22Rv1 (cell line): ENCODE measurements at regions not wholly inside any gene's neighbourhood (a gene's known extent, or its start where the extent isn't known, plus 50 kb on each side); places are given as distances from the start of the nearest gene placed in this dataset.

Experiments used
- H3K27ac ChIP-seq: fragments of 450-650 bp; 2 replicates; pipeline ENCODE4 v1.5.1; 2017
- ZFX ChIP-seq: fragments of 450-650 bp; IDR thresholded peaks from 2 replicates; pipeline ENCODE4 v1.6.1; 2017; ENCODE audit warnings: antibody characterized with exemption, borderline replicate concordance
- TF ChIP-seq, protein P1 (sequence below): fragments of 450-650 bp; IDR thresholded peaks from 2 replicates; pipeline ENCODE4 v1.5.1; 2017; ENCODE audit warnings: mild to moderate bottlenecking

DNA sequence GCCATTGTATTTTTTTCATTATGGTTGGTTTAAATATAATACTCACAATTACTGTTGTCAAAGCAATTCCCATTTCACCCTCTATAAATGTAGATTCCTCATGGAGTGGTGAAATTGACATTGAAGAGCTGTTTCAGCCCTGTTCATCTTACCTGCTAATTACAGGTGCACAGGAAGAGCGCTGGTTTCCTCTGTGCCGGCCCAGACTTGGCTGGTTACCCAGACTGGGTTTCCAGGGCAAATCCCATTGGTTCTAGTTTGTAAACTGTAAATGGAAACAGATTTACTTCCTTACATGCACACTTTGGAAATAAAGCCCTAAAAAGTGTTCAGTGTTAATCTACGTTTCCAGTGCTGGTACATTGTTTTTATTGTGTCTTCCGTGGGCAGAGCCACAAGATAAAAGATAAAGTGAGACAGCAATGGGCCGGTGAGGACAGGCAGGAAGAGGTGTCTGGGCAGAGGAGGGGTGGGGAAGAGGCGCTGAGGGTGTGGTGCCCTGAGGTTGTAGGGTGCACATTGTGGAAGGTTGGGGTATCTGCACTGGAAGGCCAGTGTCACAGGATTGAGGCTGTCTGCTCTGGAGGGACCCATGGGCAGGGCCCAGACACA lies 71.6 kb upstream of the ZPBP start:
- no peak for TF ChIP-seq ZFX
- TF ChIP-seq, protein P1, sequence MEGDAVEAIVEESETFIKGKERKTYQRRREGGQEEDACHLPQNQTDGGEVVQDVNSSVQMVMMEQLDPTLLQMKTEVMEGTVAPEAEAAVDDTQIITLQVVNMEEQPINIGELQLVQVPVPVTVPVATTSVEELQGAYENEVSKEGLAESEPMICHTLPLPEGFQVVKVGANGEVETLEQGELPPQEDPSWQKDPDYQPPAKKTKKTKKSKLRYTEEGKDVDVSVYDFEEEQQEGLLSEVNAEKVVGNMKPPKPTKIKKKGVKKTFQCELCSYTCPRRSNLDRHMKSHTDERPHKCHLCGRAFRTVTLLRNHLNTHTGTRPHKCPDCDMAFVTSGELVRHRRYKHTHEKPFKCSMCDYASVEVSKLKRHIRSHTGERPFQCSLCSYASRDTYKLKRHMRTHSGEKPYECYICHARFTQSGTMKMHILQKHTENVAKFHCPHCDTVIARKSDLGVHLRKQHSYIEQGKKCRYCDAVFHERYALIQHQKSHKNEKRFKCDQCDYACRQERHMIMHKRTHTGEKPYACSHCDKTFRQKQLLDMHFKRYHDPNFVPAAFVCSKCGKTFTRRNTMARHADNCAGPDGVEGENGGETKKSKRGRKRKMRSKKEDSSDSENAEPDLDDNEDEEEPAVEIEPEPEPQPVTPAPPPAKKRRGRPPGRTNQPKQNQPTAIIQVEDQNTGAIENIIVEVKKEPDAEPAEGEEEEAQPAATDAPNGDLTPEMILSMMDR: no peak
- no peak overlapping the region for H3K27ac ChIP-seq

DNA sequence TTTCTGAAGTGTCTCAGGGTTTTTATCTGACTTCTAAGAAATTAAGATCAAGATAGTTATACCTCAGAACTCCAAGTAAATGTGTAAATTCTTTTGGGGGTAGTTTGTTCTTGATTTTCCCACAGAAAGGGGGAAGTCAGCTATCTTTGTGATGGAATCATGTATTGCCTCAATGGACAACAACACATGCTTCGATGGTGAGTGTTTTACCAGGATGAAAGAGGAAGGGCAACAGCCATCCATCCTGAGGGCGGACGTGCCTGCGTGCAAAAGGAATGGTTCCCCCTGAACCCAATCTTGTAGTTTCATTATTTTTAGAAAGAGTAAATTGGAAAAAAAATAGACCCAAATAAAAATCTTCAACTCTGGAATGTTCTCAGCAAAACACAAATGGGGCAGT lies 67.2 kb upstream of the ZPBP start:
- TF ChIP-seq, protein P1: no peak
- no peak for TF ChIP-seq ZFX
- no peak overlapping the region for H3K27ac ChIP-seq

DNA sequence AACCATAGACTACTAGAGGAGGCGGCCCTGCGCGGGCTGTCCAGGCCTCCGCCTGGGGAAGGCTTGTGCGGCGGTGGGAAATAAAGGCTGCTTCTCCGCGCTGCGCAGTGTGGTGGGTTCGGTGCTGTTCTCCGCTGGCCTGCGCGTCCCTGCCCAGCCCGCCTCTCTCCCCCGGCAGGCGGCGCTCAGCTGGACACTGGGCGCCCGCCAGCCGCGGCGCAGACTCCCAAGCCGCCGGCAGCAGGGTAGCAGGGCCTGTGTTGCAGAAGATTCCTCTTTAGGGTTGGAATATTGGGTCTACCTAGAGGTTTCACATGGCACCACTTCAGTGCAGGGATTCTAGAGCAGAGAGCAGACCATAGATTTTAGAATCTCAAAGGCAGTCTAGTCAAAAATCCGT lies 66.1 kb upstream of the ZPBP start:
- no peak for TF ChIP-seq ZFX
- TF ChIP-seq, protein P1: peak; percentile 71
- no peak overlapping the region for H3K27ac ChIP-seq

DNA sequence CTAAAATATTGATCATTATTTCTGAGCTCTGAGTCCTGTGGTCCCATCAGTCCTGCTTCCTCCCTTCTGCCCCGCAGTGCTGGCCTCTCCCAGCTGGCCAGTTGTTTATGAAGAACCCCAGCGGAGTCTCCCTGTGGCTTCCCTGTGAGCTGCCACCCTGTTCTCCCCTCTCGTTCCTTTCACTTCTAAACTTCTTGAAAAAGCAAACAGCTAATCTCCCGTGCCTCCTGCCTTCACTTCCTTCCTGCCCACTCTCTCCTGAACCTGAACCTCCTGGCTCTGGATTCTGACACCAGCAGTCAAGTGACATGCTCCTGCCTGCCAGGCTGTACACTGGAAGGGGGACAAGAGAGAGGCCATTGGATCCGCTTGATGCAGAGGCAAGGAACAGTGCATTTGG lies 63.7 kb upstream of the ZPBP start:
- TF ChIP-seq ZFX: no peak
- H3K27ac ChIP-seq: no peak overlapping the region

DNA sequence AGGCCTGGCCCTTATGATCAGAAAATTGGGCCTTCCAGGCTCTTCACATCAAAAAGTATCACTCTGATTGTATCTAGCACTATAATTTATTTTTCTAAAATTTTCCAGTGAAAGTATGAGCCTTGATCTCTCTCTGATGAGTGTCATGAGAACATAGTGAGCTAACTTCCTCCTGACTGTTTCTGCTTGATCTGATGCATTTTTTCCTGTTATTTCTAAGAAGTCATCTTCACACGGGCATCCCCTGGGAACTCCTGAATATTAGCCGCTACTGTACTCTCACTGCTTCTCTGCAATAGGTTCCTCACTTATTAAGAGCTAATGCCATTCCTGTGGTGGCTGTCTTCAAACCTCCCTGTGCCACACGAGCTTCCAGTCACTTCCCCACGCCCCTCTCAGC lies 63.1 kb upstream of the ZPBP start:
- TF ChIP-seq ZFX: no peak
- TF ChIP-seq, protein P1: no peak
- H3K27ac ChIP-seq: no peak overlapping the region

DNA sequence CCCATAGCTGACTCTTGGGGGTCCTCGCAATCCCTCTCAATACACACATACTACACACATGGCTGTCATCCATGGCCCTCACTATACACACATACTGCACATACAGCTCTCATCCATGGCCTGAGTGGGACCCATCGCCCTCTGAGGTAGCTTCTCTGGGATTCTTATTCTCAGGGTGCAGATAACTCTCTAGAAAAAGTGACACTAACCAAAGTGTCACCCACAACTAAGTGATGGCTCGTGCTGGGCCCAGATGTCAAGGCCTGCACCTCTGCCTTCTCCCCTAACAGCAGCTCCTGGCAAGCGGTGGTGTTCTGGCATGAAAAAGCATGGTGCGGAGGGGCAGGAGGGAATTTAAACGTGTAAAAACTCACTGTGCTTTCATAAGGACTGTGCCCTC lies 62.7 kb upstream of the ZPBP start:
- TF ChIP-seq ZFX: no peak
- TF ChIP-seq, protein P1: no peak
- H3K27ac ChIP-seq: no peak overlapping the region

DNA sequence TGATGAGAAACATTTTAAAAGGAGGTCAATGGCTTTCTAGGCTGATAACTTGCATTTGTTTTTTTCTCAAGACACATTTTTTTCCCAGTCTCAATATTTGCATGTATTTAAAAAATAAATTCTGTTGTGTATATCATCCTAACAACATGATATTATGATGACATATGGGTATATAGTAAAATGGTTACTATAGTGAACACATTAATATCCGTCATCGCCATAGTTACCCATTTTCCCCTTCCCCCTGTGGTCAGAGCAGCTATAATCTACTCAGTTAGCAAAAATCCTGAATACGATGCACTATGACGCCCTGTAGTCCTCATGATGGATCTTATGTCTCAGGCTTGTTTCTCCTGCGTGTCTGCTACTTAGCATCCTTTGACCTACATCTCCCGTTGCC lies 60.9 kb upstream of the ZPBP start:
- H3K27ac ChIP-seq: no peak overlapping the region

More for the DNA sequence above, 60.9 kb upstream of the ZPBP start:
- no peak for TF ChIP-seq ZFX
- TF ChIP-seq, protein P1: no peak
